ENCODE measurements at regions not wholly inside any gene's neighbourhood (a gene's known extent, or its start where the extent isn't known, plus 50 kb on each side); places are given as distances from the start of the nearest gene placed in this dataset.

GRCh38 chr16:85530370-85530739, 82.8 kb upstream of the GSE1 start:
- no peak for TF ChIP-seq CTCF (optimal IDR thresholded peaks at IDR 0.05 in 1 of 3, IDR thresholded peaks at IDR 0.05 in 1 of 3, conservative IDR thresholded peaks at IDR 0.05 in 1 of 3; ENCODE audit: extremely low read depth in 1 of 3, insufficient read depth in 2 of 3, low read length in 3 of 3)
- no peak for TF ChIP-seq EZH2 (IDR thresholded peaks at IDR 0.05; ENCODE audit: low read length)
- Histone ChIP-seq H3K27ac (ENCODE audit: control insufficient read depth, insufficient read depth, low read length) (no peak overlapping the region), H3K36me3 (ENCODE audit: control insufficient read depth in 2 of 2, extremely low read depth in 1 of 2, insufficient read depth in 2 of 2, low read length in 2 of 2) (no peaks in the 10 kb centered on the region), H3K4me3 (ENCODE audit: control insufficient read depth in 2 of 3, extremely low read depth in 1 of 3, insufficient read depth in 2 of 3, low read depth in 1 of 3, low read length in 3 of 3) (no peak overlapping the region), H3K79me2 (ENCODE audit: control insufficient read depth, insufficient read depth, low read length) (no peaks in the 10 kb centered on the region), H3K4me2 (ENCODE audit: control insufficient read depth, extremely low read depth, insufficient read depth, low read depth, low read length) (no peak overlapping the region), H3K9me3 (ENCODE audit: control insufficient read depth, low read depth, low read length) (no peaks in the 10 kb centered on the region), H3K4me1 (ENCODE audit: control insufficient read depth, extremely low read depth, insufficient read depth, low read length) (peaks cover 5% of the 10 kb centered on the region), H4K20me1 (ENCODE audit: control insufficient read depth, extremely low read depth, insufficient read depth, low read length) (no peaks in the 10 kb centered on the region), H3K27me3 (ENCODE audit: control insufficient read depth, extremely low read depth, insufficient read depth, low read length) (peaks cover 9% of the 10 kb centered on the region), H3K9me1 (ENCODE audit: control insufficient read depth, extremely low read depth, insufficient read depth, low read length) (no peaks in the 10 kb centered on the region), H2AFZ (ENCODE audit: control insufficient read depth, low read length) (no peak overlapping the region), H3K9ac (ENCODE audit: control insufficient read depth, extremely low read depth, insufficient read depth, low read length) (no peak overlapping the region)
- DNase-seq (ENCODE audit: low read depth, low spot score) (no peak), FAIRE-seq (no peak)
- dilution Hi-C loops (cut with MboI; ENCODE audit: extremely low pct_ligation_motif_present, low sequenced_read_pairs) = no loop called here

GRCh38 chr16:85531516-85531915, 81.6 kb upstream of the GSE1 start:
- dilution Hi-C loops (cut with MboI; ENCODE audit: extremely low pct_ligation_motif_present, low sequenced_read_pairs) = no loop called here
- Histone ChIP-seq H3K79me2 (ENCODE audit: control insufficient read depth, insufficient read depth, low read length) (no peaks in the 10 kb centered on the region), H3K9me1 (ENCODE audit: control insufficient read depth, extremely low read depth, insufficient read depth, low read length) (no peaks in the 10 kb centered on the region), H3K36me3 (ENCODE audit: control insufficient read depth in 2 of 2, extremely low read depth in 1 of 2, insufficient read depth in 2 of 2, low read length in 2 of 2) (no peaks in the 10 kb centered on the region), H3K27ac (ENCODE audit: control insufficient read depth, insufficient read depth, low read length) (no peak overlapping the region), H3K4me1 (ENCODE audit: control insufficient read depth, extremely low read depth, insufficient read depth, low read length) (no peaks in the 10 kb centered on the region), H3K4me3 (ENCODE audit: control insufficient read depth in 2 of 3, extremely low read depth in 1 of 3, insufficient read depth in 2 of 3, low read depth in 1 of 3, low read length in 3 of 3) (no peak overlapping the region), H3K4me2 (ENCODE audit: control insufficient read depth, extremely low read depth, insufficient read depth, low read depth, low read length) (no peak overlapping the region), H3K27me3 (ENCODE audit: control insufficient read depth, extremely low read depth, insufficient read depth, low read length) (peaks cover 5% of the 10 kb centered on the region), H3K9me3 (ENCODE audit: control insufficient read depth, low read depth, low read length) (no peaks in the 10 kb centered on the region), H4K20me1 (ENCODE audit: control insufficient read depth, extremely low read depth, insufficient read depth, low read length) (no peaks in the 10 kb centered on the region), H3K9ac (ENCODE audit: control insufficient read depth, extremely low read depth, insufficient read depth, low read length) (no peak overlapping the region), H2AFZ (ENCODE audit: control insufficient read depth, low read length) (no peak overlapping the region)
- TF ChIP-seq EZH2 (IDR thresholded peaks at IDR 0.05; ENCODE audit: low read length) = no peak
- no peak for TF ChIP-seq CTCF (optimal IDR thresholded peaks at IDR 0.05 in 1 of 3, IDR thresholded peaks at IDR 0.05 in 1 of 3, conservative IDR thresholded peaks at IDR 0.05 in 1 of 3; ENCODE audit: extremely low read depth in 1 of 3, insufficient read depth in 2 of 3, low read length in 3 of 3)
- no peak for FAIRE-seq
- DNase-seq (ENCODE audit: low read depth, low spot score) = no peak
